Kidney (tissue), 13 donors: ENCODE measurements at regions not wholly inside any gene's neighbourhood (a gene's known extent, or its start where the extent isn't known, plus 50 kb on each side); places are given as distances from the start of the nearest gene placed in this dataset.

Source experiments
- DNase-seq, 5 donors: peaks; one replicate each; pipeline ENCODE4 v3.0.0-alpha.2; 2013 to 2020
- FAIRE-seq: peaks from 2 replicates; lab custom pipeline; 2012; peaks lifted over from hg19 to GRCh38; lab: Jason Lieb, UNC
- H3K27ac ChIP-seq, 2 donors: one replicate each; pipeline ENCODE4 v1.7.0; 2013; ENCODE audit warnings: low read depth in 2 of 2, low read length in 2 of 2, inconsistent platforms in 1 of 2
- H3K27me3 ChIP-seq: one replicate; pipeline ENCODE4 v1.7.1; 2013; ENCODE audit warnings: low read length, inconsistent platforms; ENCODE audit not compliant: control insufficient read depth, insufficient read depth
- H3K36me3 ChIP-seq, 3 donors: one replicate each; pipeline versions ENCODE4 v1.7.0 to v1.7.1; 2013; ENCODE audit warnings: low read length in 3 of 3, control low read depth in 1 of 3, inconsistent platforms in 1 of 3; ENCODE audit not compliant: insufficient read depth in 3 of 3, control insufficient read depth in 2 of 3
- H3K4me1 ChIP-seq, 3 donors: one replicate each; pipeline versions ENCODE4 v1.7.0 to v1.7.1; 2013; ENCODE audit warnings: low read length in 3 of 3, inconsistent platforms in 1 of 3, low read depth in 1 of 3; ENCODE audit not compliant: control insufficient read depth in 2 of 3, insufficient read depth in 2 of 3
- H3K4me3 ChIP-seq, 3 donors: one replicate each; pipeline versions ENCODE4 v1.7.0 to v1.8.1; 2013; ENCODE audit warnings: low read length in 3 of 3, control low read depth in 1 of 3, inconsistent platforms in 1 of 3
- H3K9ac ChIP-seq, 3 donors: one replicate each; pipeline versions ENCODE4 v1.7.0 to v1.7.1; 2013; ENCODE audit warnings: low read length in 3 of 3, control low read depth in 1 of 3, inconsistent platforms in 1 of 3
- H3K9me3 ChIP-seq, 3 donors: one replicate each; pipeline versions ENCODE4 v1.7.0 to v1.7.1; 2013; ENCODE audit warnings: low read length in 3 of 3, control low read depth in 1 of 3, inconsistent platforms in 1 of 3; ENCODE audit not compliant: control insufficient read depth in 2 of 3, insufficient read depth in 1 of 3
- CTCF ChIP-seq: IDR thresholded peaks from 3 replicates; pipeline ENCODE4 v1.5.1; 2012; ENCODE audit warnings: mild to moderate bottlenecking, moderate library complexity, borderline replicate concordance; ENCODE audit not compliant: insufficient read depth; ENCODE audit errors: extremely low read depth
- intact Hi-C: fragments of 100-400 bp; cut with DNase I; formaldehyde crosslinking; loops from one replicate; pipeline ENCODE4 v1.11.1; 2022
- donor health status: control.
- donor health status: control.
- donor health status: control.
- donor health status: control.
- donor health status: control.
- donor health status: DM: yes; HTN: yes; CAD: no.
- donor health status: Normal renal cell carcinoma (clear cell type).

GRCh38 chr17:77488531-77489238 is 347.9 kb downstream of the SEC14L1 start:
- H3K27ac ChIP-seq: no peak overlapping the region
- H3K36me3 ChIP-seq: peaks cover 3 to 26% (median 5%) of the 10 kb centered on the region in 3 donors
- peak in 1 of 5 donors; percentile 69 for DNase-seq
- H3K9ac ChIP-seq: no peak overlapping the region
- no peaks in the 10 kb centered on the region for H3K27me3 ChIP-seq
- no peaks in the 10 kb centered on the region for H3K9me3 ChIP-seq
- no peak for FAIRE-seq
- no peak for TF ChIP-seq CTCF
- intact Hi-C loops: loop anchor here (5.0 kb wide), 1 partner anchor 51 kb away; no protein-coding TSS in a partner anchor
- H3K4me1 ChIP-seq: peaks cover 0 to 2% (median 0%) of the 10 kb centered on the region in 3 donors
- no peak overlapping the region for H3K4me3 ChIP-seq

GRCh38 chr17:77489239-77489892 is 348.6 kb downstream of the SEC14L1 start:
- Histone ChIP-seq H3K9me3 (no peaks in the 10 kb centered on the region), H3K9ac (no peak overlapping the region), H3K27ac (no peak overlapping the region), H3K36me3 (peaks cover 0 to 26% (median 2%) of the 10 kb centered on the region in 3 donors), H3K4me1 (peaks cover 0 to 2% (median 0%) of the 10 kb centered on the region in 3 donors), H3K4me3 (no peak overlapping the region), H3K27me3 (no peaks in the 10 kb centered on the region)
- intact Hi-C loops: loop anchor here (5.0 kb wide), 1 partner anchor 52 kb away; no protein-coding TSS in a partner anchor
- peak in 2 of 5 donors; percentile 32 to 64 for DNase-seq
- no peak for TF ChIP-seq CTCF
- no peak for FAIRE-seq

- H3K27ac ChIP-seq: no peak overlapping the region
- intact Hi-C loops: loop anchor here (5.0 kb wide), 2 partner anchors 53 to 158 kb away; no protein-coding TSS in a partner anchor
- H3K36me3 ChIP-seq: peaks cover 0 to 26% (median 2%) of the 10 kb centered on the region in 3 donors
- no peak overlapping the region for H3K9ac ChIP-seq
- FAIRE-seq (no peak), DNase-seq (peak in 2 of 5 donors; percentile 33 to 92)
- H3K4me1 ChIP-seq: peaks cover 0 to 4% (median 0%) of the 10 kb centered on the region in 3 donors
- H3K27me3 ChIP-seq: no peaks in the 10 kb centered on the region
- no peak overlapping the region for H3K4me3 ChIP-seq
- TF ChIP-seq CTCF: no peak
- H3K9me3 ChIP-seq: no peaks in the 10 kb centered on the region
These were observed 349.1 kb downstream of the SEC14L1 start for GRCh38 chr17:77489893-77490255.
